Liver (tissue), 8 donors: ENCODE measurements at regions not wholly inside any gene's neighbourhood (a gene's known extent, or its start where the extent isn't known, plus 50 kb on each side); places are given as distances from the start of the nearest gene placed in this dataset.

Experiments
- DNase-seq: peaks from one replicate; pipeline ENCODE4 v3.0.0-alpha.2; 2017; ENCODE audit warnings: low spot score
- H3K27ac ChIP-seq, 2 donors: one replicate each; pipeline ENCODE4 v1.7.0; 2013; ENCODE audit warnings: inconsistent platforms in 2 of 2, low read length in 2 of 2, control low read depth in 1 of 2, low read depth in 1 of 2, mild to moderate bottlenecking in 1 of 2
- H3K27me3 ChIP-seq, 4 donors: one replicate each; pipeline versions ENCODE4 v1.6.1 to v1.7.0; 2013; ENCODE audit warnings: low read length in 3 of 4, inconsistent platforms in 1 of 4, mild to moderate bottlenecking in 1 of 4, moderate library complexity in 1 of 4; ENCODE audit not compliant: control insufficient read depth in 4 of 4, insufficient read depth in 4 of 4
- H3K36me3 ChIP-seq, 4 donors: one replicate each; pipeline versions ENCODE4 v1.6.1 to v1.7.0; 2013; ENCODE audit warnings: low read length in 3 of 4, mild to moderate bottlenecking in 3 of 4, low read depth in 1 of 4, moderate library complexity in 1 of 4; ENCODE audit not compliant: control insufficient read depth in 4 of 4, insufficient read depth in 3 of 4
- H3K4me1 ChIP-seq, 4 donors: one replicate each; pipeline versions ENCODE4 v1.6.1 to v1.7.0; 2013; ENCODE audit warnings: low read length in 3 of 4, mild to moderate bottlenecking in 3 of 4, moderate library complexity in 1 of 4; ENCODE audit not compliant: control insufficient read depth in 4 of 4, insufficient read depth in 4 of 4
- H3K4me3 ChIP-seq, 3 donors: one replicate each; pipeline versions ENCODE4 v1.6.1 to v1.7.0; 2013; ENCODE audit warnings: low read length in 3 of 3, control low read depth in 1 of 3, low read depth in 1 of 3, mild to moderate bottlenecking in 1 of 3
- H3K9ac ChIP-seq, 2 donors: one replicate each; pipeline ENCODE4 v1.7.0; 2013; ENCODE audit warnings: low read length in 2 of 2, mild to moderate bottlenecking in 2 of 2, moderate library complexity in 2 of 2, control low read depth in 1 of 2, low read depth in 1 of 2
- H3K9me3 ChIP-seq, 4 donors: one replicate each; pipeline versions ENCODE4 v1.6.1 to v1.7.0; 2013; ENCODE audit warnings: low read length in 3 of 4; ENCODE audit not compliant: control insufficient read depth in 4 of 4
- CTCF ChIP-seq: fragments of 150-350 bp; IDR thresholded peaks from 2 replicates; pipeline ENCODE4 v1.5.1; 2017; ENCODE audit warnings: improper control_type of control experiment, low read depth, low read length; ENCODE audit not compliant: missing input control
- EGR1 ChIP-seq, 2 donors: IDR thresholded peaks; 2 replicates each; pipeline ENCODE4 v1.6.1; 2016 to 2018; ENCODE audit warnings: antibody characterized with exemption in 2 of 2, low read depth in 2 of 2
- FOXA1 ChIP-seq: IDR thresholded peaks from 2 replicates; pipeline ENCODE4 v1.6.1; 2016; ENCODE audit warnings: antibody characterized with exemption
- FOXA2 ChIP-seq: IDR thresholded peaks from 2 replicates; pipeline ENCODE4 v1.6.1; 2016; ENCODE audit warnings: antibody characterized with exemption
- GABPA ChIP-seq, 2 donors: IDR thresholded peaks in 1 of 2; conservative IDR thresholded peaks in 1 of 2; 2 replicates each; pipeline ENCODE4 v1.6.1; 2016; ENCODE audit warnings: antibody characterized with exemption in 2 of 2, mild to moderate bottlenecking in 1 of 2, moderate library complexity in 1 of 2
- HNF4A ChIP-seq, 2 donors: conservative IDR thresholded peaks; 2 replicates each; pipeline ENCODE4 v1.6.1; 2016; ENCODE audit warnings: antibody characterized with exemption in 2 of 2, mild to moderate bottlenecking in 2 of 2
- HNF4G ChIP-seq: IDR thresholded peaks from 2 replicates; pipeline ENCODE4 v1.6.1; 2016; ENCODE audit warnings: antibody characterized with exemption
- JUND ChIP-seq, 2 donors: IDR thresholded peaks; 2 replicates each; pipeline ENCODE4 v1.6.1; 2016; ENCODE audit warnings: antibody characterized with exemption in 2 of 2
- MAX ChIP-seq: IDR thresholded peaks from 2 replicates; pipeline ENCODE4 v1.6.1; 2016; ENCODE audit warnings: antibody characterized with exemption
- RAD21 ChIP-seq, 2 donors: IDR thresholded peaks; 2 replicates each; pipeline ENCODE4 v1.6.1; 2016; ENCODE audit warnings: antibody characterized with exemption in 2 of 2, mild to moderate bottlenecking in 2 of 2
- REST ChIP-seq: IDR thresholded peaks from 2 replicates; pipeline ENCODE4 v1.6.1; 2016; ENCODE audit warnings: antibody characterized with exemption, mild to moderate bottlenecking
- RXRA ChIP-seq, 2 donors: IDR thresholded peaks; 2 replicates each; pipeline ENCODE4 v1.6.1; 2017 to 2018; ENCODE audit warnings: antibody characterized with exemption in 2 of 2, mild to moderate bottlenecking in 1 of 2
- SP1 ChIP-seq: IDR thresholded peaks from 2 replicates; pipeline ENCODE4 v1.6.1; 2018; ENCODE audit warnings: antibody characterized with exemption, mild to moderate bottlenecking
- TAF1 ChIP-seq: conservative IDR thresholded peaks from 2 replicates; pipeline ENCODE4 v1.6.1; 2016; ENCODE audit warnings: antibody characterized with exemption, mild to moderate bottlenecking
- YY1 ChIP-seq: IDR thresholded peaks from 2 replicates; pipeline ENCODE4 v1.6.1; 2016; ENCODE audit warnings: antibody characterized with exemption, mild to moderate bottlenecking
- ZBTB33 ChIP-seq: IDR thresholded peaks from 2 replicates; pipeline ENCODE4 v1.6.1; 2016; ENCODE audit warnings: antibody characterized with exemption
- WGBS: extraction: QIAGEN DNeasy Blood & Tissue Kit; methylation state at CpG from one replicate; pipeline ENCODE4 v1.1.7; 2013; 5-methylcytosine and 5-hydroxymethylcytosine counted together
- donor health status: healthy.
- donor health status: healthy.
- donor health status: healthy.
- donor health status: healthy.
- donor health status: healthy.

GRCh38 chr2:19804639-19805260, 97.0 kb downstream of the TTC32 start:
- Histone ChIP-seq H3K9ac (no peak overlapping the region), H3K36me3 (no peaks in the 10 kb centered on the region), H3K27me3 (no peaks in the 10 kb centered on the region), H3K4me3 (no peak overlapping the region), H3K9me3 (no peaks in the 10 kb centered on the region), H3K27ac (no peak overlapping the region), H3K4me1 (no peaks in the 10 kb centered on the region)
- TF ChIP-seq GABPA (IDR thresholded peaks at IDR 0.05 in 1 of 2, conservative IDR thresholded peaks at IDR 0.05 in 1 of 2) (no peak), REST (no peak), FOXA1 (no peak), TAF1 (no peak), JUND (IDR thresholded peaks at IDR 0.05) (no peak), EGR1 (IDR thresholded peaks at IDR 0.05; ENCODE audit: low read depth in 2 of 2) (no peak), HNF4A (conservative IDR thresholded peaks at IDR 0.05) (no peak), HNF4G (no peak), FOXA2 (no peak), CTCF (no peak), RAD21 (IDR thresholded peaks at IDR 0.05) (no peak), MAX (no peak), RXRA (IDR thresholded peaks at IDR 0.05) (no peak), SP1 (no peak), ZBTB33 (no peak), YY1 (no peak)
- DNase-seq = no peak
- 88% methylated on average over 3 of the region's 3 CpGs for WGBS
